GM12892 (cell line): ENCODE measurements at regions not wholly inside any gene's neighbourhood (a gene's known extent, or its start where the extent isn't known, plus 50 kb on each side); places are given as distances from the start of the nearest gene placed in this dataset.
"Not testable (repeated sequence)": the region's sequence is repeated elsewhere in the genome, so short reads cannot be mapped to it uniquely, and the experiment has no call there.

ENCODE experiments used
- POLR2A ChIP-seq: IDR thresholded peaks from 2 replicates; pipeline ENCODE4 v1.6.1; 2011; ENCODE audit warnings: low read depth, low read length, control low read depth
- POLR2AphosphoS5 ChIP-seq: IDR thresholded peaks from 2 replicates; pipeline ENCODE4 v1.6.1; 2011; ENCODE audit warnings: low read depth, low read length, control low read depth

DNA sequence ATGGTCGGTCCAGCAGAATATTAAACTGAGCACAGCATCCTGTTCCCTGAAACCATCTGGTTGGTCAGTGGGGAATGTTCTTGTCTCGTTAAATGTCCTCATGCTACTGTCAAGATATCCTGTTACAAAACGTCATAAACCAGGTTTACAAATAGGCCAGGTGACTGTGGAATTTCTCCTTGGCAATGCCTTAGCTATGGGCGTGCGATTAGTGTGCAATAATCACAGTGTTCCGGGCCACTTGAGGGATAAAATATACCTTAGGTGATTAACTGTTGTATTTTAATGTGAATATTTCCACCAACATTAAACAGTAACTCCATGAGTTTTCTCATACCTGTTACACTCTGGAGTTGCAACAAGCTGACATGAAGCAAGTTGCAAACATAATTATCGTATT is 223.1 kb upstream of the FRG2C start:
- not testable (repeated sequence) for TF ChIP-seq POLR2A, POLR2AphosphoS5
